HFFc6 (cell line): ENCODE measurements at regions not wholly inside any gene's neighbourhood (a gene's known extent, or its start where the extent isn't known, plus 50 kb on each side); places are given as distances from the start of the nearest gene placed in this dataset.

ENCODE experiments used
- DNase-seq: peaks from one replicate; pipeline ENCODE4 v3.0.0-alpha.2; 2018
- H3K27ac Mint-ChIP-seq: 2 replicates; pipeline ENCODE4 v1.8.0; 2020; ENCODE audit warnings: mild to moderate bottlenecking, mixed read lengths
- H3K27me3 Mint-ChIP-seq: 2 replicates; pipeline ENCODE4 v1.8.0; 2021; ENCODE audit warnings: mild to moderate bottlenecking, moderate library complexity, mixed read lengths; ENCODE audit not compliant: insufficient read depth
- H3K36me3 Mint-ChIP-seq: 2 replicates; pipeline ENCODE4 v1.8.0; 2021; ENCODE audit warnings: low read depth, mixed read lengths
- H3K4me1 Mint-ChIP-seq: 2 replicates; pipeline ENCODE4 v1.8.0; 2020; ENCODE audit warnings: low read depth, mixed read lengths
- H3K4me3 Mint-ChIP-seq: 2 replicates; pipeline ENCODE4 v1.8.0; 2020; ENCODE audit warnings: mild to moderate bottlenecking, moderate library complexity, mixed read lengths
- H3K9me3 Mint-ChIP-seq: 2 replicates; pipeline ENCODE4 v1.8.0; 2020; ENCODE audit warnings: mild to moderate bottlenecking, mixed read lengths
- TF ChIP-seq, protein P1 (sequence below): fragments of 200-600 bp; sonication (generic); IDR thresholded peaks from 2 replicates; pipeline ENCODE4 v1.5.0; 2021; ENCODE audit warnings: antibody characterized with exemption, mild to moderate bottlenecking

DNA sequence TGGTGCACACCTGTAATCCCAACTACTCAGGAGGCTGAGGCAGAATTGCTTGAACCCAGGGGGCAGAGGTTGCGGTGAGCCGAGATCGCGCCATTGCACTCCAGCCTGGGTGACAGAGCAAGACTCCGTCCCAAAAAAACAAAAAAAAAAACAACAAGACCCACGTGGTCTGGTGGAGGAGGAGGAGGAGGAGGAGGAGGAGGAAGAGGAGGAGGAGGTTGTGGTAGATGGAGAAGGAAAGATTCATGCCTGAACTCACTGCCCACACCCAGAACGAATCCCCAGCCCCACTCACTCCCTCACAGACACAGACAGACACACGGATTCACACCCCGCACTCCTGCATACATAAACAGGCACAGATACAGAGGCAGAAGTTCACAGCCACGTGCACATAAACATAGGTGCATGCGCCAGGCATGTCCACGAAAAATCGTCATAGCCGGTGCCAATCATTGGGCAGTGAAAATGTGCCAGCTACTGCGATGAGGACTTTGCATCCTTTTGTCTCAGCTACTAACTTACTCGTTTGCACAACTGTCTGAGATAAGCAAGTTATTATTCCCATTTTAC is 138.5 kb downstream of the WSCD1 start:
- no peak for DNase-seq
- Mint-ChIP-seq H3K27me3 (peaks cover 16% of the 10 kb centered on the region), H3K4me3 (no peak overlapping the region), H3K27ac (no peak overlapping the region), H3K36me3 (no peaks in the 10 kb centered on the region), H3K9me3 (no peaks in the 10 kb centered on the region), H3K4me1 (no peaks in the 10 kb centered on the region)
- TF ChIP-seq, protein P1, sequence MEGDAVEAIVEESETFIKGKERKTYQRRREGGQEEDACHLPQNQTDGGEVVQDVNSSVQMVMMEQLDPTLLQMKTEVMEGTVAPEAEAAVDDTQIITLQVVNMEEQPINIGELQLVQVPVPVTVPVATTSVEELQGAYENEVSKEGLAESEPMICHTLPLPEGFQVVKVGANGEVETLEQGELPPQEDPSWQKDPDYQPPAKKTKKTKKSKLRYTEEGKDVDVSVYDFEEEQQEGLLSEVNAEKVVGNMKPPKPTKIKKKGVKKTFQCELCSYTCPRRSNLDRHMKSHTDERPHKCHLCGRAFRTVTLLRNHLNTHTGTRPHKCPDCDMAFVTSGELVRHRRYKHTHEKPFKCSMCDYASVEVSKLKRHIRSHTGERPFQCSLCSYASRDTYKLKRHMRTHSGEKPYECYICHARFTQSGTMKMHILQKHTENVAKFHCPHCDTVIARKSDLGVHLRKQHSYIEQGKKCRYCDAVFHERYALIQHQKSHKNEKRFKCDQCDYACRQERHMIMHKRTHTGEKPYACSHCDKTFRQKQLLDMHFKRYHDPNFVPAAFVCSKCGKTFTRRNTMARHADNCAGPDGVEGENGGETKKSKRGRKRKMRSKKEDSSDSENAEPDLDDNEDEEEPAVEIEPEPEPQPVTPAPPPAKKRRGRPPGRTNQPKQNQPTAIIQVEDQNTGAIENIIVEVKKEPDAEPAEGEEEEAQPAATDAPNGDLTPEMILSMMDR, result no peak

DNA sequence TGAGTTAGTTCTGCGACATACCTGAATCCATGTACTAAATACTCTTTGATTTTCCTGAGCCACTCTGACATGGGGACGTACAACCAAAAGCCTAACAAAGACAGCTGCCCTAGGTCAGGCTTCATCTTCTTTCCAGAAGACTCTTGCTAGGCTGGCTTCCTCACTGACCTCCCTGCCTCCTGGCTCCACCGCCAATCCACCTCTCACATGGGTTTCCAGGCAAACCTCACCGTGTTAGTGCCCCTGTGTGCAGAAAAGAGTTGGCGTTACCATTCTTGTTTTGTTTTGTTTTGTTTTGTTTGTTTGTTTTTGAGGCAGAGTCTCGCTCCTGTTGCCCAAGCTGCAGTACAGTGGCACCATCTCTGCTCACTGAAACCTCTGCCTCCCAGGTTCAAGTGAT is 135.3 kb downstream of the WSCD1 start:
- H3K4me1 Mint-ChIP-seq, result no peaks in the 10 kb centered on the region
- H3K4me3 Mint-ChIP-seq, result no peak overlapping the region
- H3K27ac Mint-ChIP-seq, result no peak overlapping the region
- H3K9me3 Mint-ChIP-seq, result no peaks in the 10 kb centered on the region; the same call in 1 of the 2 replicates
- TF ChIP-seq, protein P1, result no peak
- peaks cover 11% of the 10 kb centered on the region for H3K27me3 Mint-ChIP-seq
- H3K36me3 Mint-ChIP-seq, result no peaks in the 10 kb centered on the region
- DNase-seq, result no peak

DNA sequence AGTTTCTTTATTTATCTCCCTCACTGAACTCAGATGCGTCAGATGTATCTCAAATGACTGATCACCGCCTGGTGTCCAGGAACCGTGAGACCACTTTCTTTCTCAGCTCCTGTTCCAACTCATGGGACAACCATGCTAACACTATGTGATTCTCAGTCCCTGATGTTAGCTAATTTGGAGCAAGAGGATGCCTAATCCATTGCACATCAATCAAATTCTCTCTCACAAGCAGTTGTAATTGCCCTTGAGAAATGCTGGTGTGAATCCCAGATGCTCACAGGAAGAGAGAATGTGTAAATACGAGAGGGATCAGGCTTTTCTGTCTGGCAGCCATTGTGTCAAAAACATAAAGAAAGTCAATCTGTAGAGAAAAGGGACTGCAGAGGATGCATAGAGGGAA is 134.9 kb downstream of the WSCD1 start:
- Mint-ChIP-seq H3K4me1 (no peaks in the 10 kb centered on the region), H3K27ac (no peak overlapping the region), H3K9me3 (no peaks in the 10 kb centered on the region; the same call in 1 of the 2 replicates), H3K4me3 (no peak overlapping the region), H3K27me3 (peaks cover 11% of the 10 kb centered on the region), H3K36me3 (no peaks in the 10 kb centered on the region)
- TF ChIP-seq, protein P1, result no peak
- no peak for DNase-seq

DNA sequence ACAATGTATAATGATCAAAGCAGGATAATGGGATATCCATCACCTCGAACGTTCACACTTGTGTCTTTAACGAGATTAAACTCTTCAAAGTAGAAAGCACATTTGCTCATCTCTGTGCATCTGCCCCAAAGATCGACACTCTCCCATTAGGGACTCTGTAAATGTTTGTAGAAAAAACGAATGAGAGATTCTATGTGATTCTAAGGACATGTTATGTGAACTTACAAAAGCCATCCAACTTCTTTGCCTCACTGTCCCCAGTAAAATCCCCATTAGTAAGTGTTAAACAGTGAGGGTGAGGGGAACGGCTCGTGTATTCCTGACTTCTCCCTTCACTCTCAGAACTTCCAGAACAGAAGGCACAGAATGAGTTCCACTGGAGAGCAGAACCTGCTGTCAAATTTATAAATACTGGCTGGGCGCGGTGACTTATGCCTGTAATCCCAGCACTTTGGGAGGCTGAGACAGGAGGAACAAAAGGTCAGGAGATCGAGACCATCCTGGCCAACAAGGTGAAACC is 134.1 kb downstream of the WSCD1 start:
- DNase-seq, result no peak
- Mint-ChIP-seq H3K27ac (no peak overlapping the region), H3K36me3 (no peaks in the 10 kb centered on the region), H3K27me3 (peaks cover 11% of the 10 kb centered on the region), H3K4me1 (no peaks in the 10 kb centered on the region), H3K4me3 (no peak overlapping the region), H3K9me3 (no peaks in the 10 kb centered on the region; the same call in 1 of the 2 replicates)
- TF ChIP-seq, protein P1, result no peak

DNA sequence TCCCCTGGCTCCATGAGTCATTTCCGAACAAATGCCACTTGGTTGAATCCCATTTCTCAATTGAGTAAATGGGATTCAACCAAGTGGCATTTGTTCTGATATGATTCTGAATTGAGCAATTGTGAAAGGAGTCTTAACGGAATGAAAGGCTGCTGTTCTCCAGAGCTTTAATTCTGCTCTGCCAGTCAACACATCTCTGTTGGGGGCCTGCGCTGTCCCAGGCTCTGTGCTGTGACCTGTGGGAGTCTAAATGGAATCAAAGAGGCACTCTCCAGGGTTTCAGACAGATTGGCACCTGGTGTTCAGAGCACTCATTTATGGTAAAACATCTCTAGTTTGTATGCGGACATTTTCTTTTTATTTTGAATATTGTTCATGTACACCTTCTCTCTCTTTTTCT is 126.2 kb downstream of the WSCD1 start:
- no peak overlapping the region for H3K4me3 Mint-ChIP-seq
- H3K4me1 Mint-ChIP-seq, result no peaks in the 10 kb centered on the region
- TF ChIP-seq, protein P1, result no peak
- H3K36me3 Mint-ChIP-seq, result peaks cover 5% of the 10 kb centered on the region; the same call in 1 of the 2 replicates
- no peak for DNase-seq
- H3K9me3 Mint-ChIP-seq, result peaks cover 18% of the 10 kb centered on the region; the same call in 1 of the 2 replicates
- peaks cover 11% of the 10 kb centered on the region for H3K27me3 Mint-ChIP-seq
- no peak overlapping the region for H3K27ac Mint-ChIP-seq
